Midbrain (tissue), 1 donor: ENCODE measurements at regions not wholly inside any gene's neighbourhood (a gene's known extent, or its start where the extent isn't known, plus 50 kb on each side); places are given as distances from the start of the nearest gene placed in this dataset.

ENCODE experiments used
- DNase-seq: peaks from one replicate; lab custom pipeline; 2025; lab: John Stamatoyannopoulos, UW

- no peak for DNase-seq
Measured at GRCh38 chr12:87841935-87842334, 187.3 kb downstream of the C12orf50 start.

GRCh38 chr12:87836190-87836589 lies 193.0 kb downstream of the C12orf50 start:
- DNase-seq: no peak

GRCh38 chr12:87828382-87828973 lies 200.7 kb downstream of the C12orf50 start:
- DNase-seq: no peak

GRCh38 chr12:87827638-87828264 lies 201.4 kb downstream of the C12orf50 start:
- no peak for DNase-seq

- no peak for DNase-seq
Measured at GRCh38 chr12:87822923-87823322, 206.3 kb downstream of the C12orf50 start.

GRCh38 chr12:87820524-87821202 lies 208.5 kb downstream of the C12orf50 start:
- no peak for DNase-seq

GRCh38 chr12:87818441-87818840 lies 210.8 kb downstream of the C12orf50 start:
- DNase-seq: no peak

GRCh38 chr12:87815771-87816585 lies 213.2 kb downstream of the C12orf50 start:
- DNase-seq: no peak

- DNase-seq: no peak
Measured at GRCh38 chr12:87814625-87815024, 214.6 kb downstream of the C12orf50 start.

GRCh38 chr12:87813476-87814234 lies 215.5 kb downstream of the C12orf50 start:
- no peak for DNase-seq

GRCh38 chr12:87812681-87813080 lies 216.5 kb downstream of the C12orf50 start:
- no peak for DNase-seq

GRCh38 chr12:87812030-87812429 lies 217.2 kb downstream of the C12orf50 start:
- no peak for DNase-seq

- DNase-seq: no peak
Measured at GRCh38 chr12:87809916-87810315, 219.3 kb downstream of the C12orf50 start.

- no peak for DNase-seq
Measured at GRCh38 chr12:87807086-87807485, 222.1 kb downstream of the C12orf50 start.

GRCh38 chr12:87806310-87806709 lies 222.9 kb downstream of the C12orf50 start:
- DNase-seq: no peak

GRCh38 chr12:87804386-87804785 lies 224.8 kb downstream of the C12orf50 start:
- no peak for DNase-seq

GRCh38 chr12:87802721-87803011 lies 226.5 kb downstream of the C12orf50 start:
- no peak for DNase-seq

- DNase-seq: no peak
Measured at GRCh38 chr12:87801860-87802720, 227.1 kb downstream of the C12orf50 start.

GRCh38 chr12:87796961-87797516 lies 232.2 kb downstream of the C12orf50 start:
- DNase-seq: no peak

- DNase-seq: no peak
Measured at GRCh38 chr12:87795555-87795954, 233.6 kb downstream of the C12orf50 start.

GRCh38 chr12:87794854-87795253 lies 234.3 kb downstream of the C12orf50 start:
- no peak for DNase-seq
